ENCODE measurements at regions not wholly inside any gene's neighbourhood (a gene's known extent, or its start where the extent isn't known, plus 50 kb on each side); places are given as distances from the start of the nearest gene placed in this dataset.

GRCh38 chr2:3972377-3972776 lies 269.0 kb downstream of the DCDC2C start:
- Histone ChIP-seq H4K20me1 (ENCODE audit: control insufficient read depth, insufficient read depth, low read depth, low read length) (no peaks in the 10 kb centered on the region), H3K79me2 (ENCODE audit: control insufficient read depth, low read length) (no peaks in the 10 kb centered on the region), H3K27me3 (ENCODE audit: control insufficient read depth, low read length) (no peaks in the 10 kb centered on the region), H3K9me3 (ENCODE audit: control insufficient read depth, insufficient read depth, low read length) (peaks cover 17% of the 10 kb centered on the region; the same call in 1 of the 2 replicates), H3K4me3 (ENCODE audit: low read length) (no peak overlapping the region), H3K4me1 (ENCODE audit: control insufficient read depth, low read length) (no peaks in the 10 kb centered on the region), H3F3A (ENCODE audit: control insufficient read depth, insufficient read depth) (peaks cover 2% of the 10 kb centered on the region; the same call in 1 of the 2 replicates), H3K27ac (ENCODE audit: low read depth, low read length) (no peak overlapping the region), H3K9me2 (replicated peaks; ENCODE audit: control insufficient read depth, low read length) (no peaks in the 10 kb centered on the region), H3K36me3 (ENCODE audit: control insufficient read depth, low read length) (no peaks in the 10 kb centered on the region), H3K4me2 (ENCODE audit: low read length) (no peak overlapping the region)
- TF ChIP-seq EZH2phosphoT487 (IDR thresholded peaks at IDR 0.05; ENCODE audit: borderline replicate concordance, low read length), result no peak
- no peak for TF ChIP-seq CTCF (IDR thresholded peaks at IDR 0.05; ENCODE audit: low read depth, low read length, poor library complexity, severe bottlenecking)

GRCh38 chr2:3974765-3975164 lies 271.4 kb downstream of the DCDC2C start:
- no peaks in the 10 kb centered on the region for H3K4me1 ChIP-seq (ENCODE audit: control insufficient read depth, low read length)
- peaks cover 17% of the 10 kb centered on the region; the same call in 1 of the 2 replicates for H3K9me3 ChIP-seq (ENCODE audit: control insufficient read depth, insufficient read depth, low read length)
- H3K27me3 ChIP-seq (ENCODE audit: control insufficient read depth, low read length), result no peaks in the 10 kb centered on the region
- no peaks in the 10 kb centered on the region for H4K20me1 ChIP-seq (ENCODE audit: control insufficient read depth, insufficient read depth, low read depth, low read length)
- no peak overlapping the region for H3K27ac ChIP-seq (ENCODE audit: low read depth, low read length)
- H3K4me3 ChIP-seq (ENCODE audit: low read length), result no peak overlapping the region
- H3K79me2 ChIP-seq (ENCODE audit: control insufficient read depth, low read length), result no peaks in the 10 kb centered on the region
- peaks cover 4% of the 10 kb centered on the region; the same call in 1 of the 2 replicates for H3F3A ChIP-seq (ENCODE audit: control insufficient read depth, insufficient read depth)
- no peak for TF ChIP-seq CTCF (IDR thresholded peaks at IDR 0.05; ENCODE audit: low read depth, low read length, poor library complexity, severe bottlenecking)
- no peak for TF ChIP-seq EZH2phosphoT487 (IDR thresholded peaks at IDR 0.05; ENCODE audit: borderline replicate concordance, low read length)
- no peaks in the 10 kb centered on the region for H3K36me3 ChIP-seq (ENCODE audit: control insufficient read depth, low read length)
- no peaks in the 10 kb centered on the region for H3K9me2 ChIP-seq (replicated peaks; ENCODE audit: control insufficient read depth, low read length)
- no peak overlapping the region for H3K4me2 ChIP-seq (ENCODE audit: low read length)

- H3K4me2 ChIP-seq (ENCODE audit: low read length), result no peak overlapping the region
- no peaks in the 10 kb centered on the region for H3K27me3 ChIP-seq (ENCODE audit: control insufficient read depth, low read length)
- H3F3A ChIP-seq (ENCODE audit: control insufficient read depth, insufficient read depth), result peaks cover 4% of the 10 kb centered on the region; the same call in 1 of the 2 replicates
- no peaks in the 10 kb centered on the region for H3K36me3 ChIP-seq (ENCODE audit: control insufficient read depth, low read length)
- no peaks in the 10 kb centered on the region for H3K9me2 ChIP-seq (replicated peaks; ENCODE audit: control insufficient read depth, low read length)
- no peak overlapping the region for H3K27ac ChIP-seq (ENCODE audit: low read depth, low read length)
- TF ChIP-seq EZH2phosphoT487 (IDR thresholded peaks at IDR 0.05; ENCODE audit: borderline replicate concordance, low read length), result no peak
- TF ChIP-seq CTCF (IDR thresholded peaks at IDR 0.05; ENCODE audit: low read depth, low read length, poor library complexity, severe bottlenecking), result no peak
- H3K9me3 ChIP-seq (ENCODE audit: control insufficient read depth, insufficient read depth, low read length), result no peaks in the 10 kb centered on the region
- no peaks in the 10 kb centered on the region for H3K4me1 ChIP-seq (ENCODE audit: control insufficient read depth, low read length)
- no peaks in the 10 kb centered on the region for H4K20me1 ChIP-seq (ENCODE audit: control insufficient read depth, insufficient read depth, low read depth, low read length)
- H3K4me3 ChIP-seq (ENCODE audit: low read length), result no peak overlapping the region
- no peaks in the 10 kb centered on the region for H3K79me2 ChIP-seq (ENCODE audit: control insufficient read depth, low read length)
These were observed 278.1 kb downstream of the DCDC2C start for GRCh38 chr2:3981446-3981987.
